OCI-LY7 (cell line): ENCODE measurements at regions not wholly inside any gene's neighbourhood (a gene's known extent, or its start where the extent isn't known, plus 50 kb on each side); places are given as distances from the start of the nearest gene placed in this dataset.

Source experiments
- BruUV-seq: library from RNA; stranded (reverse); fragments of 400-500 nt; replicated peaks from 2 replicates; lab custom pipeline; 2021; lab: Mats Ljungman, UMichigan
- CTCF ChIA-PET: fragments of 300-600 bp; sonication (Branson Sonifier 250); formaldehyde crosslinking; loops from one replicate; lab custom pipeline; 2022; ENCODE audit warnings: antibody characterized with exemption; ENCODE audit not compliant: unreplicated experiment; lab: Charles Lee
- POLR2A ChIA-PET: fragments of 300-600 bp; sonication (Branson Sonifier 250); formaldehyde crosslinking; loops from one replicate; lab custom pipeline; 2022; ENCODE audit warnings: antibody characterized with exemption; lab: Charles Lee
- DNase-seq: peaks from one replicate; pipeline ENCODE4 v3.0.0-alpha.2; 2015; ENCODE audit warnings: low spot score
- H2AFZ ChIP-seq: fragments of 200-600 bp; sonication (generic), shearing (Covaris generic); 2 replicates; pipeline ENCODE4 v1.6.1; 2014; ENCODE audit warnings: mild to moderate bottlenecking, antibody characterized with exemption, low read length, moderate library complexity
- H3K27ac ChIP-seq: fragments of 200-600 bp; sonication (generic); 2 replicates; pipeline ENCODE4 v1.5.1; 2014; ENCODE audit warnings: mixed run types, low read depth, mild to moderate bottlenecking, moderate library complexity, low read length, inconsistent platforms; ENCODE audit not compliant: poor library complexity, severe bottlenecking
- H3K36me3 ChIP-seq: fragments of 200-600 bp; sonication (generic); 2 replicates; pipeline ENCODE4 v1.6.1; 2014; ENCODE audit warnings: mild to moderate bottlenecking, antibody characterized with exemption, low read length, moderate library complexity, mixed read lengths; ENCODE audit not compliant: insufficient read depth
- H3K4me1 ChIP-seq: fragments of 200-600 bp; sonication (generic); 2 replicates; pipeline ENCODE4 v1.5.1; 2014; ENCODE audit warnings: mild to moderate bottlenecking, low read length; ENCODE audit not compliant: insufficient read depth, poor library complexity, severe bottlenecking
- H3K4me2 ChIP-seq: fragments of 200-600 bp; sonication (generic); 2 replicates; pipeline ENCODE4 v1.6.1; 2014; ENCODE audit warnings: mild to moderate bottlenecking, low read length
- H3K4me3 ChIP-seq: fragments of 200-600 bp; sonication (generic); 2 replicates; pipeline ENCODE4 v1.5.1; 2014; ENCODE audit warnings: mild to moderate bottlenecking, low read depth, low read length; ENCODE audit not compliant: poor library complexity, severe bottlenecking
- H3K79me2 ChIP-seq: fragments of 200-600 bp; sonication (generic); 2 replicates; pipeline ENCODE4 v1.6.1; 2016; ENCODE audit warnings: low read depth, mild to moderate bottlenecking, low read length, moderate library complexity, mixed read lengths; ENCODE audit not compliant: insufficient read depth
- H3K9me2 ChIP-seq: fragments of 200-600 bp; sonication (generic); 2 replicates; pipeline ENCODE4 v1.6.1; 2016; ENCODE audit warnings: mild to moderate bottlenecking, low read length, mixed read lengths; ENCODE audit not compliant: insufficient read depth
- H3K9me3 ChIP-seq: fragments of 200-600 bp; sonication (generic); 2 replicates; pipeline ENCODE4 v1.6.1; 2014; ENCODE audit warnings: mild to moderate bottlenecking, mixed run types, low read length, mixed read lengths
- H4K20me1 ChIP-seq: fragments of 200-600 bp; sonication (generic); 2 replicates; pipeline ENCODE4 v1.6.1; 2014; ENCODE audit warnings: mild to moderate bottlenecking, antibody characterized with exemption, low read length, moderate library complexity, mixed read lengths; ENCODE audit not compliant: insufficient read depth
- CTCF ChIP-seq: fragments of 200-600 bp; sonication (generic); conservative IDR thresholded peaks from 2 replicates; pipeline ENCODE4 v1.5.1; 2014; ENCODE audit warnings: mild to moderate bottlenecking, antibody characterized with exemption, low read length, moderate library complexity, mixed read lengths
- EZH2phosphoT487 ChIP-seq: fragments of 200-600 bp; sonication (generic); IDR thresholded peaks from 2 replicates; pipeline ENCODE4 v1.6.1; 2018; ENCODE audit warnings: low read depth, borderline replicate concordance, mild to moderate bottlenecking, mixed run types, antibody characterized with exemption, low read length, moderate library complexity, mixed read lengths
- intact Hi-C: fragments of 100-400 bp; cut with micrococcal nuclease; formaldehyde crosslinking; loops from one replicate; pipeline ENCODE4 v1.10.0; 2022; ENCODE audit not compliant: unreplicated experiment

- Histone ChIP-seq H3K79me2 (no peaks in the 10 kb centered on the region), H3K4me2 (no peak overlapping the region), H3K36me3 (no peaks in the 10 kb centered on the region), H3K27ac (no peak overlapping the region), H4K20me1 (no peaks in the 10 kb centered on the region), H3K4me3 (no peak overlapping the region), H3K4me1 (no peaks in the 10 kb centered on the region), H3K9me2 (no peaks in the 10 kb centered on the region), H3K9me3 (no peaks in the 10 kb centered on the region), H2AFZ (no peak overlapping the region)
- ChIA-PET POLR2A (no interaction called here), CTCF (no interaction called here)
- intact Hi-C loops = no loop called here
- TF ChIP-seq CTCF (no peak), EZH2phosphoT487 (no peak)
- no TSS peak for BruUV-seq
- DNase-seq = no peak
These were observed 297.7 kb downstream of the OMA1 start for GRCh38 chr1:58248791-58249190.

GRCh38 chr1:58248072-58248471, 298.5 kb downstream of the OMA1 start:
- TF ChIP-seq EZH2phosphoT487 (no peak), CTCF (no peak)
- no peaks in the 10 kb centered on the region for H3K79me2 ChIP-seq
- DNase-seq = no peak
- ChIA-PET CTCF (no interaction called here), POLR2A (interaction anchor here (0.6 kb wide), 1 partner anchor 90 kb away, joined by 3 read pairs; no protein-coding TSS in a partner anchor)
- H2AFZ ChIP-seq = no peak overlapping the region
- no peak overlapping the region for H3K4me3 ChIP-seq
- H3K4me2 ChIP-seq = no peak overlapping the region
- H4K20me1 ChIP-seq = no peaks in the 10 kb centered on the region
- intact Hi-C loops = no loop called here
- H3K9me2 ChIP-seq = no peaks in the 10 kb centered on the region
- no TSS peak for BruUV-seq
- H3K9me3 ChIP-seq = no peaks in the 10 kb centered on the region
- H3K36me3 ChIP-seq = no peaks in the 10 kb centered on the region
- no peak overlapping the region for H3K27ac ChIP-seq
- H3K4me1 ChIP-seq = no peaks in the 10 kb centered on the region

GRCh38 chr1:58246549-58246948, 300.0 kb downstream of the OMA1 start:
- Histone ChIP-seq H3K79me2 (no peaks in the 10 kb centered on the region), H3K36me3 (no peaks in the 10 kb centered on the region), H3K4me3 (no peak overlapping the region), H3K9me2 (no peaks in the 10 kb centered on the region), H3K9me3 (no peaks in the 10 kb centered on the region), H2AFZ (no peak overlapping the region), H3K27ac (no peak overlapping the region), H3K4me1 (no peaks in the 10 kb centered on the region), H4K20me1 (no peaks in the 10 kb centered on the region), H3K4me2 (no peak overlapping the region)
- no TSS peak for BruUV-seq
- CTCF ChIA-PET = no interaction called here
- POLR2A ChIA-PET = no interaction called here
- DNase-seq = no peak
- TF ChIP-seq CTCF (no peak), EZH2phosphoT487 (no peak)
- intact Hi-C loops = no loop called here
